Renal cortical epithelial cell (primary cell): ENCODE measurements at regions not wholly inside any gene's neighbourhood (a gene's known extent, or its start where the extent isn't known, plus 50 kb on each side); places are given as distances from the start of the nearest gene placed in this dataset.

Experiments
- DNase-seq: peaks from one replicate; pipeline ENCODE4 v3.0.0-alpha.2; 2011; ENCODE audit warnings: low read depth

DNA sequence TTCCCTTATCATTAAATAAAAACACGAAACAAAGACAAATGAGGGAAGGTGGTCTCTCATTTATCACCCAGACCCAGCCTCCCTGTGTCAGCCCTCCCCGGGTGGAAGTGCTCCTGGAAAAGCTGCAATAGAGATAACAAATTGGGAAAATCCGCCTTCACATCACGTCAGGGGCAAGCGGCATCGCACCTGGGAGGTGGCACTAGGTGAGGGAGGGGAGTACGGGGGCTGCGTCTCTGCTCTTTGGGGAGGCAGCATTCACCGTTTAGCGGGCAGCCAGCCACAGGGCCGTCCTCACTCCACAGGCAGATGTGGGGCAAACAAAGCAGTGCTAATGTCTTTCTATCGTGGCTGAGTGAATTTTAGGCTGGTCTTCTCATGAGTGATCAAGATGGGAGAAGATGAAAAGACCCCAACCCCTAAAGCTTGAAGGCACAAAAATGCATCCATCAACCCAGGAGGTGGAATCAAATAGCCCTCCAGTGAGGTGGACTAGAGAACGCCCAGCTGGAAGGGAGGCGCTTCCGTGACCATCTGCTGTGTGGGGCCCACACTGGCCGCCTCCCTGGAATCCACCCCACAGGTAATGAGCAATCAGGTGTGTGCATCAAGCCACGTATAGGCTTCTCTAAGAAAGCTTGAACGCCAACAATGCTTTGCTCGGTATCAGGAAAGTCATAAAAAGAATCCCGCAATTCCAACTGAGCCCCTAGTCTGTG, 629.5 kb downstream of the BRD1 start:
- DNase-seq, result no peak

GRCh38 chr22:49197505-49197904, 630.2 kb downstream of the BRD1 start:
- DNase-seq, result no peak

GRCh38 chr22:49196046-49196511, 631.6 kb downstream of the BRD1 start:
- no peak for DNase-seq

- no peak for DNase-seq
Observed at GRCh38 chr22:49195636-49196035, 632.0 kb downstream of the BRD1 start.

- no peak for DNase-seq
Observed at GRCh38 chr22:49193901-49194465, 633.7 kb downstream of the BRD1 start.

- no peak for DNase-seq
Observed at GRCh38 chr22:49193348-49193747, 634.3 kb downstream of the BRD1 start.

GRCh38 chr22:49192857-49193250, 634.8 kb downstream of the BRD1 start:
- no peak for DNase-seq

GRCh38 chr22:49192180-49192856, 635.4 kb downstream of the BRD1 start:
- no peak for DNase-seq

- no peak for DNase-seq
Observed at GRCh38 chr22:49191506-49191980, 636.1 kb downstream of the BRD1 start.

- no peak for DNase-seq
Observed at GRCh38 chr22:49190816-49191505, 636.7 kb downstream of the BRD1 start.

DNA sequence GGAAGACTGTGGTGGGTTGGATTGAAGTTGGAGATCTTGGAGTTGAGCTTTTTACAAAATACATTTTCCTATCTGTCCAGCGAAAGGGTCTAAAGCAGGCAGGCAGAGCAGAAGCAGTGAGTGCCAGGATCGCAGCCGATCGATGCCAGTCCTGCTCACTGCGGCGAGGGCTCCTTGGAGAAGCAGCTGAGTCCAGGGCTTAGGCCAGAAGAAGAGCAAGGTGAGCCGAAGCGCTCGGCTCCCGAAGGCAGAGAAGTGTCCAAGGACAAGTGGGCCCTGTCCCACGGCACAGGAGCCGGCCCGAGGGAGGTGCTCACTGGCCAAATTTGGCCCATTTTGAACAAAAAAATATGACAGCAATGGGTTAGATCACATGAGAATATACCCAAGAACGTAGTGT, 637.8 kb downstream of the BRD1 start:
- DNase-seq, result no peak

DNA sequence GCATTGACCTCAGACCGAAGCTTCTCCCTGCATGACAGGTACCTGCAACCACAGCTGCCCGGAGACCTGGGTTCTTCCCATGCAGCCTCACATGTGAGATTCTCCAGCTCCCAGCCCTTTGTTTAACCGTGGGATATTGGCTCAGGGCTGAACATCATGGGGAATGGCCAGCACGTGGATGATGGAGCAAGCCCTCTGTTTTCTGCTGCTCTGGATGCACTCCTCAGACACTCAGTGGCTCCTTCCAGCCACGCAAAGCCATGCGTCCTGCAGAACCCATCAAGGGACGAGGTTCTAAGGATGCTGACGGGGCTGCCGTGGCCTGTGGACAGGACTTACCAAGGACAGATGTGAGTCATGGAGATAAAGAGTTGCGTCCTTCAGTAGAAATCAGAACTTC, 639.1 kb downstream of the BRD1 start:
- DNase-seq, result no peak

DNA sequence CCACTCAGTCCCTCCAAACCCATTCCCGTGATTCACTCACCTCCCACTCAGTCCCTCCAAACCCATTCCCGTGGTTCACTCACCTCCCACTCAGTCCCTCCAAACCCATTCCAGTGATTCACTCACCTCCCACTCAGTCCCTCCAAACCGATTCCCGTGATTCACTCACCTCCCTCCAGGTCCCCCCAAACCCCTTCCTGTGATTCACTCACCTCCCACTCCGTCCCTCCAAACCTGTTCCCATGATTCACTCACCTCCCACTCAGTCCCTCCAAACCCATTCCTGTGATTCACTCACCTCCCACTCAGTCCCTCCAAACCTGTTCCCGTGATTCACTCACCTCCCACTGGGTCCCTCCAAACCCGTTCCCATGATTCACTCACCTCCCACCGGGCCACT, 639.6 kb downstream of the BRD1 start:
- DNase-seq, result no peak

DNA sequence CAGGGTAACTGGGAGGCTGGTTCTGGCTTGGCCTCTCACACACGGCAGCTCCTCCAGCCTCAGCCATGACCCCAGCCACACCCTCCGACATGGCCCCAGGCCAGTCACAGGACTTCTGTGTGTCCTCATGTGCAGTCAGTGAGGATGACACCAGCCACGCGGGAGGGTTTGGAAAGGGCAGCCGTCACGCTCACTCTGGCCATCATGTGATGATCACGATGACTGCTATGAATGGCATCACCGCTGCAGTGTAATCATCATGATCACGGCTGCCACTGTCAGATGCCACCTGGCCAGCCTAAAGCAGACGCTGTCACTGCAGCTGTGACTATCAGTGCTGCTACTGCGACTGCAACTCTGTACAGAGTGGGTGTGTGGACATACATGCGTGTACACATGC, 640.9 kb downstream of the BRD1 start:
- DNase-seq, result no peak

DNA sequence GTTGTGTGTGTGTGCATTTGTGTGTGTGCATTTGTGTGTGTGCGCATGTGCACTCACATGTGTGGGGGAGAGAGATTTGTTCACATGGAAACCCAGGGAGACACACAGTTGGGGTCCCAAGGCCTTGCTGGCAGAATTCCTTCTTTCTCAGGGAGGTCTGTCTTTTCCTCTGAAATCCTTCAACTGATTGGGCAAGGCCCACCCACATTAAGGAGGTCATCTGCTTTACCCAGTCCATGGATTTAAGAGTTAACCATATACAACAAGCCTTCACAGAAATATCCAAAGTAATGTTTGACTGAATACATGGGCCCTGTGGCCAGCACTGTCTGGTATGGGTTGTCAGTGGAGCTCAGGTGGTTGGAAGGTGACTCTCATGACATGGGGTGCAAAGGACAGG, 641.4 kb downstream of the BRD1 start:
- DNase-seq, result no peak

DNA sequence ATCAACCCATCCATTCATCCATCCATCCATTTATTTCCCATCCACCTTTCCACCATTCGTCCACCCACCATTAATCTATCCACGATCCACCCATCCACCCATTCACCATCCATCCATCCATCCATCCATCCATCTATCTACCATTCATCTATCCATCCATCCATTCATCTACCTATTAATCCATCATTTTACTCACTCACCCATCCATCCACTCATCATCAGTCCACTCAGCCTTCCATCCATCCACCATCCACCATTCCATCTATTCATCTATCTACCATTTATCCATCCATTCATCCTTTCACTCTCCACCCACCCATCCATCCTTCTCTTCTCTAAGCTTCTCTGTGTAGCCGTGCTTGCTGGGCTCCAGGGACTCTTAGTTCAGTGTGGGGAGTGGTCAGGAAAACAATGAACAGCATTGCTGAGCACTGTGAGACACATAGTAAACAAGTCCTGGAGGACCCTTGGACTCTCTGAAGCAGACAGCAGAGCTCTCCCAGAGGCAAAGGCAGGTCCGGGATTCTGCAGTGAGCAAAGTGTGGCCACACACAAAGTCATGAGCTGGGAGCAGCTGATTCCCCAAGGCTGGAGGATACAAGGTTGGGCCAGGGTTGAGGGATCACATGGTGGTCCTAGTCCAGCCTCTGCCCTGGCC, 642.2 kb downstream of the BRD1 start:
- no peak for DNase-seq

DNA sequence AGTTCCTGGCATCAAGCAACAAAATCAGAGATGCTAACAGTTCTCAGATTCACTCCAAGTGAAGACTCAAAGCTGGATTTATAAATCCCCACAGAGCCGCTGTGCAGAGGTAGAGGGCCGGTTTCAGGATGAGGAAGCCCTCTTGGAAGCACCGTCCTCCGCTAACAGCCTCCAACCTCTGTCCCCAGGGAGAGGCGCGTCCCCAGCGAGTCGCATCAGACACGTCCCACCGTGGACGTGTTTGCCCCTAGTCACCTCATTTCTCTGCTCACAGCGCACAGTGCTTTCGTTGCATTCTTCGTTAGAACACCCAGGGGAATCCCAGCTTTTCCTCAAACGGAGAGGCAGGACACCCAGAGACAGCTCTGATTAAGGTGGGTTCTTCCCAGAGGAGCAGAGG, 642.9 kb downstream of the BRD1 start:
- DNase-seq, result no peak

DNA sequence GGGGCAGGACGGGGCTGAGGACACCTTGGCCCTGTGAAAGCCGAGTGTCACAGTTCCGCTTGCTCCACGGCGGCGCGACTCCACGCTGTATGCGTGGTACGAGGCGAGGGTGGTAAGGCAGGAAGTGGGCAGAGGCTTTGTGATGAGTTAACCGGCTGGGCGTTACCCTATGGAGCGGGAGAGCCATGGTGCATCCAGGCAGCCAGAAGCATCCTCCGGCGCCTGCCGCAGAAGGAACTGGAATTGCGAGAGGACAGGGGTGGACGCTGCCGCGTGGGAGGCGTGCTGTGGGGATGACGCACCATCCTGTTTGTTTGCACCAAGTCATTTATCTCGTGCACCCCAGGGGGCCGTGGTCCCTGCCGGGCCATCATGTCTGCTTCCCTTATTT, 643.9 kb downstream of the BRD1 start:
- DNase-seq, result no peak

DNA sequence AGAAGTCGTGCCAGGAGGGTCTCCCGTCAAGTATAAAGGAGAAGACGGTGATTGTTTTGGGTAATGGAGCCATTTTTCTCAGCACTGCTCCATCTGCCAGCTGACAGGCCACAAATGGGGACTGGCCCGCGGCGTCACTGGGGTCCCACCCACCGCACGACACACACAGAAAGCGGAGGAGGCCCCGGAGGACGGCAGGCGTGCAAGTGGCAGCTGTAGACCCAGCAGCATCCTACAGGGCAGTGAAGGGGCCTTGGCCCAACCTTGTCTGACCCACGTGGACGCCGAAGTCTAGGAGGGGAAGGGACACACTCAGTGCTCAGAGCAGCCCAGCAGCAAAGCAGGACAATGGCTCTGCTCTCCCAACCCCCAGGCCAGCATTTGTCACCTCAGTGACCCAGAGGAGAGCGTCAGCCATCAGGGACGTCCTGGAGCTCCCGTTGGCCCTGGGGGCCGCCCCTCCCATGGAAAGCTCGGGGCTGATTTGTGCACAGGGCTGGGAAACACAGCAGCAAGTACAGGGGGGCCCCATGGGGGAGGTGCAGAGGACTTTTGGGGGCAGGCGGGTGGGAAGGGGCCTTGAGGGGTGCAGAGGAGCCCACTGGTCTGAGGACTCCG, 644.4 kb downstream of the BRD1 start:
- no peak for DNase-seq

- DNase-seq, result no peak
Observed at GRCh38 chr22:49182416-49182815, 645.3 kb downstream of the BRD1 start.

GRCh38 chr22:49181942-49182341, 645.7 kb downstream of the BRD1 start:
- no peak for DNase-seq

- DNase-seq, result no peak
Observed at GRCh38 chr22:49181431-49181830, 646.2 kb downstream of the BRD1 start.
